ENCODE measurements at regions not wholly inside any gene's neighbourhood (a gene's known extent, or its start where the extent isn't known, plus 50 kb on each side); places are given as distances from the start of the nearest gene placed in this dataset.

DNA sequence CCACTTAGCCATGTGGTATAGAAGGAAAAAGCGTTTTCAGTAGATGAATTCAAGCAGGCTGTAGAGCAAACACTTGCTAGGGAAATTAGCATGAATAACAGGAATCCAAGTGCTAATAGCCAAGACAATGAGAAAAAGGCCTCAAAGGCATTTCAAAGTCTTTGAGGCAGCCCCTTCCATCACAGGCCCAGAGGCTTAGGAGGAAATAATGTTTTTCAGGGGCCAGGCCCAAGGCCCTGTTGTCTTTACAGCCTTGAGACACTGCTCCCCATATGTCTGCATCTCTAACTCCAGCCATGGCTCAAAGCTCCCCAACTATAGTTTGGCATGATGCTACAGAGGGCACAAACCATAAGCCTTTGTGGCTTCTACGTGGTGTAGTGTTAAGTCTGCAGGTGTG is 563.5 kb downstream of the TAF11L14 start:
- Histone ChIP-seq H3K36me3 (ENCODE audit: insufficient read depth, low read length) (no peaks in the 10 kb centered on the region), H3K27ac (ENCODE audit: low read depth, low read length) (no peak overlapping the region), H3K9ac (ENCODE audit: low read length) (no peak overlapping the region), H3K4me1 (ENCODE audit: insufficient read depth, low read length) (no peaks in the 10 kb centered on the region), H3K4me3 (ENCODE audit: low read depth in 1 of 2, low read length in 2 of 2) (no peak overlapping the region), H3K27me3 (ENCODE audit: control insufficient read depth in 1 of 2, insufficient read depth in 2 of 2, low read length in 2 of 2) (no peaks in the 10 kb centered on the region), H3K9me3 (ENCODE audit: low read length) (no peaks in the 10 kb centered on the region)

DNA sequence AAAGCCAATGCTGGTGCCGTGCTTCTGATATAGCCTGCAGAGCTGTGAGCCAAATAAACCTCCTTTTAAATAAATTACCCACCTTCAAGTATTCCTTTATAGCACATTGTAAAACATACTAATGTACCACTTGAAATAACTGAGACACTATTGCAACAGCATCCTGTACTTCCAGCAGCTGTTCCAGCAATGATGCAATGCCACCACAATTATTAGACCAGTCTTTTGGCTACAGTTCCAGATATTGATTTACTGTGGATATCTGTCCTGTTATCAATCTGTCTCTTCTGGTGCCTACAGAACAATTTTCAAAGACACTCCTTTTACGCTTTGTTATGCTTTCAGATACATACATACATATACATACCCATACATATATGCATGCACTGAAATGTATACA is 567.9 kb downstream of the TAF11L14 start:
- no peak overlapping the region for H3K27ac ChIP-seq (ENCODE audit: low read depth, low read length)
- no peaks in the 10 kb centered on the region for H3K36me3 ChIP-seq (ENCODE audit: insufficient read depth, low read length)
- H3K9me3 ChIP-seq (ENCODE audit: low read length): no peaks in the 10 kb centered on the region
- H3K27me3 ChIP-seq (ENCODE audit: control insufficient read depth in 1 of 2, insufficient read depth in 2 of 2, low read length in 2 of 2): no peaks in the 10 kb centered on the region
- H3K4me3 ChIP-seq (ENCODE audit: low read depth in 1 of 2, low read length in 2 of 2): no peak overlapping the region
- no peaks in the 10 kb centered on the region for H3K4me1 ChIP-seq (ENCODE audit: insufficient read depth, low read length)
- H3K9ac ChIP-seq (ENCODE audit: low read length): no peak overlapping the region

DNA sequence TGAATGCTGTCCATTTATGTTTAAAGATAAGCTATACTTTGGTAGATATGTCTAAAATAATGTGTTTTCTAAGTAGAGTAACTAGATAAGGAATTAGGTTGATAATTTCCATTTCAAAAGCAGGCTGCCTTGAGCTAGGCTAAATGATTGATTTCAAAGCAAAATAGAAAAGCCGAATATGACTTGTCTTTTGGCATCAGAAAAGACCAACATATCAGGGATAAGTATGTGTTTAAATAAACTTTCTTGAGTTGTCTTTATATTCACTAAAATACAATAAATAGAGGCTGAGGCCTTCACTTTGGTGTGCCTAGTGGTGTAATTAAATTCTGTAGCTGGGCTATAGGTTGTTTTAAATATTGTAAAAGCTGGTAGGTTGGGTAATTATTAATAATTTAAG is 569.0 kb downstream of the TAF11L14 start:
- Histone ChIP-seq H3K9me3 (ENCODE audit: low read length) (no peaks in the 10 kb centered on the region), H3K4me1 (ENCODE audit: insufficient read depth, low read length) (no peaks in the 10 kb centered on the region), H3K9ac (ENCODE audit: low read length) (no peak overlapping the region), H3K27me3 (ENCODE audit: control insufficient read depth in 1 of 2, insufficient read depth in 2 of 2, low read length in 2 of 2) (no peaks in the 10 kb centered on the region), H3K4me3 (ENCODE audit: low read depth in 1 of 2, low read length in 2 of 2) (no peak overlapping the region), H3K36me3 (ENCODE audit: insufficient read depth, low read length) (no peaks in the 10 kb centered on the region), H3K27ac (ENCODE audit: low read depth, low read length) (no peak overlapping the region)

DNA sequence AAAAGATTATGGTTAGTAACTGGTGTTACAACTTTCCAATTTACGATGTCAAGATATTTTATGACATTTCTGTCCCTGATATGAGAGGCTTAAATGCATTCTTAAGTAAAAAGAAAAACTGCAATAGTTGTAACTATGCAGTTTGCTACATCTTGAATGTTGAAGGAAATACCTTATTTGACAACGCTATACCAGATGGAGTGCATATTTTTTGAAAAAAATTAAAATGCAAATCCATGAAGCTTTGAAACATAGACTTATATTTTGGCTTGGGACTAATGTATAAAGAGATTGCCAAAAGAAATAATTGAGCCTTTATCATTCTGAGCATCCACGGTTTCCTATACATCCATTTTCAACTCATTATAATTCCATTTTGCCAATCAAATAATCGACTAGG is 579.4 kb downstream of the TAF11L14 start:
- Histone ChIP-seq H3K4me3 (ENCODE audit: low read depth in 1 of 2, low read length in 2 of 2) (no peak overlapping the region), H3K4me1 (ENCODE audit: insufficient read depth, low read length) (no peaks in the 10 kb centered on the region), H3K27ac (ENCODE audit: low read depth, low read length) (no peak overlapping the region), H3K9ac (ENCODE audit: low read length) (no peak overlapping the region), H3K9me3 (ENCODE audit: low read length) (no peaks in the 10 kb centered on the region), H3K36me3 (ENCODE audit: insufficient read depth, low read length) (no peaks in the 10 kb centered on the region), H3K27me3 (ENCODE audit: control insufficient read depth in 1 of 2, insufficient read depth in 2 of 2, low read length in 2 of 2) (no peaks in the 10 kb centered on the region)

DNA sequence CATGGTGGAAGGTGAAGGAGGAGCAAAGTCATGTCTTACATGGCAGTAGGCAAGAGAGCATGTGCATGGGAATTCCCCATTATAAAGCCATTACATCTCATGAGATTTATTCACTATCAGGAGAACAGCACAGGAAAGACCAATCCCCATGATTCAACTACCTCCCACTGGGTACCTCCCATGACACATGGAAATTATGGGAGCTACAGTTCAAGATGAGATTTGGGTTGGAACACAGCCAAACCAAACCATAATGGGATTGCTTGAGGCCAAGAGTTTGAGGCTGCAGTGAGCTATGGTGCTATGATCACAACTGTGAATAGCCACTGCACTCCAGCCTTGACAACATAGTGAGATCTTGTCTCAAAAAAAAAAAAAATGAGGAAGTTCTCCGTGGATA is 581.8 kb downstream of the TAF11L14 start:
- Histone ChIP-seq H3K4me1 (ENCODE audit: insufficient read depth, low read length) (no peaks in the 10 kb centered on the region), H3K36me3 (ENCODE audit: insufficient read depth, low read length) (no peaks in the 10 kb centered on the region), H3K27ac (ENCODE audit: low read depth, low read length) (no peak overlapping the region), H3K27me3 (ENCODE audit: control insufficient read depth in 1 of 2, insufficient read depth in 2 of 2, low read length in 2 of 2) (no peaks in the 10 kb centered on the region), H3K9ac (ENCODE audit: low read length) (no peak overlapping the region), H3K9me3 (ENCODE audit: low read length) (no peaks in the 10 kb centered on the region), H3K4me3 (ENCODE audit: low read depth in 1 of 2, low read length in 2 of 2) (no peak overlapping the region)

DNA sequence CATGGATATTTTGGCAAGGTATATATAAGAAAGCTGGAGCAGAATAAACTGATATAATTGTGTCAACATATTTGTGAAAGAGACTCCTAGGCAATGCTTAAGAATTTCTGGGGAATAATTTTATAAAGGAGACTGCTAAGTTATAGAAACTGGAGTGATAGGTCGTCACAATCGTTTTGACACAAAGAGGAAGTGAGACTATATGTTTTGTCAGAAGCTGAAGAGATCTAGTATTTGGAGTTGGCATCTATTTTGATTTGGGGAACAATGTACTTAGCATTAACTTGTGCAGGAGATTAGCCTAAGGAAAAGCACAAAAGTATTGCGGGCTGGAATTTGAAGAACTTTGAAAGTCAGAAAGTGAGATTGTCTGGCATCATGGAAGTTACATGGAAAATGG is 582.5 kb downstream of the TAF11L14 start:
- Histone ChIP-seq H3K4me3 (ENCODE audit: low read depth in 1 of 2, low read length in 2 of 2) (no peak overlapping the region), H3K9ac (ENCODE audit: low read length) (no peak overlapping the region), H3K36me3 (ENCODE audit: insufficient read depth, low read length) (no peaks in the 10 kb centered on the region), H3K4me1 (ENCODE audit: insufficient read depth, low read length) (no peaks in the 10 kb centered on the region), H3K27me3 (ENCODE audit: control insufficient read depth in 1 of 2, insufficient read depth in 2 of 2, low read length in 2 of 2) (no peaks in the 10 kb centered on the region), H3K9me3 (ENCODE audit: low read length) (no peaks in the 10 kb centered on the region), H3K27ac (ENCODE audit: low read depth, low read length) (no peak overlapping the region)

DNA sequence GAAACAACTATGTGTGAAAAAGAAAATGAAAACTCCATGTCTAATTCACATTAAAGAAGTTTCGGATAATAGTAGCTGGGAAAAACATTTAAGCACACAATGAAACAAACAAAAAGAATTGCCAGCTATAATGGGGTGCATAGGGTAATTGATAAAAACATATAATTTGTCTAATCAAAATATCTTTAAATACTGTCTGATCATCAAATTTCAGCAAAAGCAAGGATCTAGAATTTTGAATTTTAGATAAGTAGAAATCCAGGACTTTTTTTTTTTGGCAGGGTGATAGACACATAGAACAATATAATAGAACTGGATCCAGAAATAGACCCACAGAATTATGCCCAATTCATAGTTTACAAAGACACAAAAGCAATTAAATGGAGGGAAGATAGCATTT is 585.0 kb downstream of the TAF11L14 start:
- Histone ChIP-seq H3K4me1 (ENCODE audit: insufficient read depth, low read length) (no peaks in the 10 kb centered on the region), H3K9me3 (ENCODE audit: low read length) (no peaks in the 10 kb centered on the region), H3K36me3 (ENCODE audit: insufficient read depth, low read length) (no peaks in the 10 kb centered on the region), H3K9ac (ENCODE audit: low read length) (no peak overlapping the region), H3K27ac (ENCODE audit: low read depth, low read length) (no peak overlapping the region), H3K27me3 (ENCODE audit: control insufficient read depth in 1 of 2, insufficient read depth in 2 of 2, low read length in 2 of 2) (no peaks in the 10 kb centered on the region), H3K4me3 (ENCODE audit: low read depth in 1 of 2, low read length in 2 of 2) (no peak overlapping the region)

DNA sequence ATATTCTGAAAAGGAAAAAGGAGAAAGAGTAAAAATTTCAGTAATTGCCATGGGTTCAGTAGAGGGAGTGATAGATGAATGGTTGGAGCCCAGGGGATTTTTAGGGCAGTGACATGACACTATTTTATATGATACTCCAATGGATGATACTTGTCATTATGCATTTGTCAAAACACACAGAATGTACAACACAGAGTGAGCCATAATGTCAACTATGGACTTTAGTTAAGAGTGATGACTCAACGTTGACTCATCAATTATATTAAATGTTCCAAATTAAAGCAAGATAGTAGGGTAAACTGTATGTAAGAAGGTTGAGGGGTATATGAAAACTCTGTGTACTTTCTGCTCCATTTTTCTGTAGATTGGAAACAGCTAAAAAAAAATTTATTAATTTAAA is 586.4 kb downstream of the TAF11L14 start:
- H3K27ac ChIP-seq (ENCODE audit: low read depth, low read length): no peak overlapping the region
- no peaks in the 10 kb centered on the region for H3K36me3 ChIP-seq (ENCODE audit: insufficient read depth, low read length)
- H3K4me3 ChIP-seq (ENCODE audit: low read depth in 1 of 2, low read length in 2 of 2): no peak overlapping the region
- no peaks in the 10 kb centered on the region for H3K27me3 ChIP-seq (ENCODE audit: control insufficient read depth in 1 of 2, insufficient read depth in 2 of 2, low read length in 2 of 2)
- no peaks in the 10 kb centered on the region for H3K9me3 ChIP-seq (ENCODE audit: low read length)
- no peak overlapping the region for H3K9ac ChIP-seq (ENCODE audit: low read length)
- H3K4me1 ChIP-seq (ENCODE audit: insufficient read depth, low read length): no peaks in the 10 kb centered on the region

DNA sequence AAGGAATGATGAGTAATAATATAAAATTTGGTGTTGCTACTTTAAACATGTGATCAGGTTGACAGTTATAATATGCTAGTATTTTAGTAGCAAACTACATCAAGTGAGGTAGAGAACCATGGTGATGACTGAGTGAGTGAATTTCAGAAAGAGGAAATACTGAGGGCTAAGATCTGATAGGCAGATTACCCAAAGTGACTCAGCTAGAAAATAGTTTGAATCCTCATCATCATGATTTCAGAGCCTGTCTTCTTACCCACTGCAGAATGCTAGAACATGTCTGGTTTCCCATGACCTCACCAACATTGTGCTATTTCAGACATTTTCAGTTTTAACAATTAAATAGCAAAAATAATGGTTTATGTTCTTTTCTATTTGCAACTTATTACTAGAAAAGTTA is 602.1 kb downstream of the TAF11L14 start:
- Histone ChIP-seq H3K27me3 (ENCODE audit: control insufficient read depth in 1 of 2, insufficient read depth in 2 of 2, low read length in 2 of 2) (no peaks in the 10 kb centered on the region), H3K9ac (ENCODE audit: low read length) (no peak overlapping the region), H3K4me1 (ENCODE audit: insufficient read depth, low read length) (no peaks in the 10 kb centered on the region), H3K4me3 (ENCODE audit: low read depth in 1 of 2, low read length in 2 of 2) (no peak overlapping the region), H3K27ac (ENCODE audit: low read depth, low read length) (no peak overlapping the region), H3K9me3 (ENCODE audit: low read length) (no peaks in the 10 kb centered on the region), H3K36me3 (ENCODE audit: insufficient read depth, low read length) (no peaks in the 10 kb centered on the region)

DNA sequence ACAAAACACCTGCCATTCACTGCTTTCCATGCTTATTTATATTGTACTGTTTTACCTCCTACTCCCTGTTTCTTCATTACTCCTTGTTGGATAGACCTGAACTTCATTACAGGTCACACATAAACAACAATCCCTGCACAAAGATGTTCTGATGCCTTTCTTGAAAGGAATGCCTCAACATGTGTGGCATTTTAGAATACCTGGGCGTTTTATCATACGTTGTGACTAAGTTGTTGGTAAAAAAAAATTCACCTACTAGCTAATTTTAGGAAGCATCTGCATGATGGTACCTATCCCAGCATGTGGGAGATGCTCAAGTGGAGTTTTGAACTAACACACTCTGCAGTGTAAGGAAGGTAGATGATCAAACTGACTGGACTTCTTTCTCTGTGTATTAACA is 604.1 kb downstream of the TAF11L14 start:
- H3K4me3 ChIP-seq (ENCODE audit: low read depth in 1 of 2, low read length in 2 of 2): no peak overlapping the region
- H3K27ac ChIP-seq (ENCODE audit: low read depth, low read length): no peak overlapping the region
- no peaks in the 10 kb centered on the region for H3K9me3 ChIP-seq (ENCODE audit: low read length)
- H3K27me3 ChIP-seq (ENCODE audit: control insufficient read depth in 1 of 2, insufficient read depth in 2 of 2, low read length in 2 of 2): no peaks in the 10 kb centered on the region
- H3K9ac ChIP-seq (ENCODE audit: low read length): no peak overlapping the region
- no peaks in the 10 kb centered on the region for H3K4me1 ChIP-seq (ENCODE audit: insufficient read depth, low read length)
- H3K36me3 ChIP-seq (ENCODE audit: insufficient read depth, low read length): no peaks in the 10 kb centered on the region

DNA sequence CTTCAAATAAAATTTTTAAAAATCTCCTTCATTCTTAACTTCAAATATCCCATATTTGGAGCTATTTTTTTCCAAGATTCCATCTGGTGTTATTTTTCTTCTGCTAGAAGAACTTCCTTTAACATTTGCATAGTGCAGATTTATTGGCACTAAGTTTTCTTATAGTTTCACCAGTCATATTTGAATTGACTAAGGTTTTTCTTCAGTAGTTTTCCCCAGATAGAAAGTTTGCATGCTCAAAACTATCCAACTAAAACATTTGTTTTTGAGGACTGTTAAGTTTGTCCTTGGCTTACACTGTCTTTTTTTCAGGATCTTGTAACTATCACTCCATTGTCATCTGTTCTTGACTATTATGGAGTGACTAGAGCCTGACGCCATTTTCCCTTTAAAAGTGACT is 606.7 kb downstream of the TAF11L14 start:
- no peak overlapping the region for H3K9ac ChIP-seq (ENCODE audit: low read length)
- H3K9me3 ChIP-seq (ENCODE audit: low read length): no peaks in the 10 kb centered on the region
- H3K4me3 ChIP-seq (ENCODE audit: low read depth in 1 of 2, low read length in 2 of 2): no peak overlapping the region
- no peaks in the 10 kb centered on the region for H3K36me3 ChIP-seq (ENCODE audit: insufficient read depth, low read length)
- no peaks in the 10 kb centered on the region for H3K27me3 ChIP-seq (ENCODE audit: control insufficient read depth in 1 of 2, insufficient read depth in 2 of 2, low read length in 2 of 2)
- H3K27ac ChIP-seq (ENCODE audit: low read depth, low read length): no peak overlapping the region
- H3K4me1 ChIP-seq (ENCODE audit: insufficient read depth, low read length): no peaks in the 10 kb centered on the region

DNA sequence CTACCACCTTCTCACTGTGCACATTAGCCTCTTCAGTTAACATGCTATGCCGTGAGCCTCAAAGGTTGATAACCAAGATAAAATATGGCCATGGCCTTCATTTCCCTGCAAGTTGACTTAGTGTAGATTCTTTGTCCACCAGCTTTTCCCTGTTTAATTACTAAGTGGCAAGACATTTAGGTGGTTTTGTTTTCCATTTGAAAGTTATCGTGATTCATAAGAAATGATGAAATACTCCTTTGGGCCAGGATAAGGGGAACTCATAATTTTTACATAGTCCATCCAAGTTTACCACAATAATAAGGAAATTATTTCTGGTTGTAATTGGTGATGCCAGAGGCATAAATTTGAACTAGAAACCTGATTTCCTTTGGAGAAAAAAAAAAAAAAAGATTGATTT is 609.6 kb downstream of the TAF11L14 start:
- Histone ChIP-seq H3K9ac (ENCODE audit: low read length) (no peak overlapping the region), H3K9me3 (ENCODE audit: low read length) (no peaks in the 10 kb centered on the region), H3K27me3 (ENCODE audit: control insufficient read depth in 1 of 2, insufficient read depth in 2 of 2, low read length in 2 of 2) (no peaks in the 10 kb centered on the region), H3K36me3 (ENCODE audit: insufficient read depth, low read length) (no peaks in the 10 kb centered on the region), H3K4me1 (ENCODE audit: insufficient read depth, low read length) (no peaks in the 10 kb centered on the region), H3K27ac (ENCODE audit: low read depth, low read length) (no peak overlapping the region), H3K4me3 (ENCODE audit: low read depth in 1 of 2, low read length in 2 of 2) (no peak overlapping the region)

Data from muscle layer of colon (tissue), 2 donors.